VCaP (cell line): ENCODE measurements at regions not wholly inside any gene's neighbourhood (a gene's known extent, or its start where the extent isn't known, plus 50 kb on each side); places are given as distances from the start of the nearest gene placed in this dataset.
A peak's percentile ranks its signal among the peaks of the same experiment; 100 is the strongest.
"Not testable (repeated sequence)": the region's sequence is repeated elsewhere in the genome, so short reads cannot be mapped to it uniquely, and the experiment has no call there.

Experiments used
- H3K27ac ChIP-seq: fragments of 450-650 bp; 2 replicates; pipeline ENCODE4 v1.5.1; 2017
- TF ChIP-seq, protein P1 (sequence below): fragments of 450-650 bp; conservative IDR thresholded peaks from 2 replicates; pipeline ENCODE4 v1.5.1; 2017; ENCODE audit warnings: mild to moderate bottlenecking, moderate library complexity

DNA sequence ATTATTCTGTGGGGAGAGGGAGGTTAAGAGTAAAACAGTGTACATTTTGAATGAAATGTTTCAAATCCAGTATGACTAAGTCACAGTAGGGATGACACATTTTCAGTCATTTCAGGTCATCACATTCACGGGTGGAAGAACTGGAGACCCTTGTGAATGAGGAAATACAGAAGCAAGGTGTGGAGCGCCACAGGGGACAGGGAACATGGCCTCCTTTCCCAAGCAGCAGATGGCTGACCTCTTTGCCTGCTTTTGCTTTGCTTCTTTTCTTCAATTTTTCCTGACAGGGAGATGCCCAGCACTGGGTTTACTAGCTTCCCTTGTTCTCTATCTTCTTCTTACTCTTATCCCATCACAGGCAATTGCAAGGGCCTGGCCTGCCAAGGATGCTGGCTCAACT, 278.9 kb upstream of the DLGAP1 start:
- TF ChIP-seq, protein P1, sequence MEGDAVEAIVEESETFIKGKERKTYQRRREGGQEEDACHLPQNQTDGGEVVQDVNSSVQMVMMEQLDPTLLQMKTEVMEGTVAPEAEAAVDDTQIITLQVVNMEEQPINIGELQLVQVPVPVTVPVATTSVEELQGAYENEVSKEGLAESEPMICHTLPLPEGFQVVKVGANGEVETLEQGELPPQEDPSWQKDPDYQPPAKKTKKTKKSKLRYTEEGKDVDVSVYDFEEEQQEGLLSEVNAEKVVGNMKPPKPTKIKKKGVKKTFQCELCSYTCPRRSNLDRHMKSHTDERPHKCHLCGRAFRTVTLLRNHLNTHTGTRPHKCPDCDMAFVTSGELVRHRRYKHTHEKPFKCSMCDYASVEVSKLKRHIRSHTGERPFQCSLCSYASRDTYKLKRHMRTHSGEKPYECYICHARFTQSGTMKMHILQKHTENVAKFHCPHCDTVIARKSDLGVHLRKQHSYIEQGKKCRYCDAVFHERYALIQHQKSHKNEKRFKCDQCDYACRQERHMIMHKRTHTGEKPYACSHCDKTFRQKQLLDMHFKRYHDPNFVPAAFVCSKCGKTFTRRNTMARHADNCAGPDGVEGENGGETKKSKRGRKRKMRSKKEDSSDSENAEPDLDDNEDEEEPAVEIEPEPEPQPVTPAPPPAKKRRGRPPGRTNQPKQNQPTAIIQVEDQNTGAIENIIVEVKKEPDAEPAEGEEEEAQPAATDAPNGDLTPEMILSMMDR = no peak
- H3K27ac ChIP-seq = peak overlapping the region; percentile 29; the same call in 1 of the 2 replicates

DNA sequence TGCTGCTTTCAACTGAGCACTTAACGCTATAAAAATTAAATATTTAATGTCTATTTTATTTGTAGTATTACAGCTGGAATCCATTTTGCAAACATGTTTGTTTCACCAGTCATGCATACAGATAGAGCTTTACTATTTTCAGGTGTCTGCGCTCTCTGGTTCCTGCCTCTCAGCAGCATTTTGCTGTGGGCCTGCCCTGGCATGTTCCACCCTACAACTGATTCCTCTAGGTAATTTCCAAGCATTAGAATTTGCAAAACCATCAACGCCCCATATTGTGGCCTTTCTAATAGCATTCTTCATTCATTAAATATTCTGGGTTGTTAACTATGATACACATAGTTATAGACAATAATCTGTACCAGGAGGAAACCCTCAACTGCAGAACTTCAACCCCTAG, 266.4 kb upstream of the DLGAP1 start:
- TF ChIP-seq, protein P1 = no peak
- no peak overlapping the region for H3K27ac ChIP-seq

DNA sequence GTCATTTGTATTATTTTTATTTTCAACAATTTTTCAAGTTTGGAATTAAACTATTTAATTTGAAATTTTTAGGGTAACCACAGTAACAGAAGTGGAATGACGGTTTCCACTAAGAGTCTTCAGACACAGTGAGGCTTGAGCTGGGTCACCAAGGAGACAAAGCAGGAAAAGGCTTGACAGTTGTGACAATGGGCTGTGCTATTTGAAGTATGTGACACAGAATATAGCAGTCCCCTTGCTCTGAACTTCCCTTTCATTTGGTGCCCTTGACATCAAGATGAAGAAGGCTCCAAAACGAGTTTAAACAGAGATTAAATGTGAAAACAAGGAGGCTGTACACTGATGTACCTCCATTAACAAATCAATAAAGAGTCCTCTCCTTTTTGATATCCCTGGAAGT, 265.4 kb upstream of the DLGAP1 start:
- TF ChIP-seq, protein P1 = no peak

DNA sequence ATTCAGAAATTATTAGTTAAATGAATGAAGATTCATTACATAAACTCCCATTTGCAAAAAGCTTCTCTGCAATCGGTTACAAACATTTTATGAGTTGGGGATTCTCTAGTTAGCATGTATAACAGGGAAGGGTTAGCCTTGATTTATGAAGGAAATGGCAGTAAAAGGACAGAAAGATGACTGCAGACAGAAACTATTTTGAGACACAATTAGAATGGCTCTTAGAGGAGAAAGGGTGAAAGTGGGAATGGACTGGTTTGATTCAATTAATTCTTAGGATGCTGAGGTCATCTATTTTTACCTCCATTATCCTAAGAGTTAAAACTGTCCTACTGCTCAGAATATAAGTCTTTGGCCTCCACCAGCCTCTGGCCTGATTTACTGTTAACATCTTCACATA, 250.8 kb upstream of the DLGAP1 start:
- TF ChIP-seq, protein P1 = no peak
- no peak overlapping the region for H3K27ac ChIP-seq

More for the DNA sequence above, 265.4 kb upstream of the DLGAP1 start:
- no peak overlapping the region for H3K27ac ChIP-seq

DNA sequence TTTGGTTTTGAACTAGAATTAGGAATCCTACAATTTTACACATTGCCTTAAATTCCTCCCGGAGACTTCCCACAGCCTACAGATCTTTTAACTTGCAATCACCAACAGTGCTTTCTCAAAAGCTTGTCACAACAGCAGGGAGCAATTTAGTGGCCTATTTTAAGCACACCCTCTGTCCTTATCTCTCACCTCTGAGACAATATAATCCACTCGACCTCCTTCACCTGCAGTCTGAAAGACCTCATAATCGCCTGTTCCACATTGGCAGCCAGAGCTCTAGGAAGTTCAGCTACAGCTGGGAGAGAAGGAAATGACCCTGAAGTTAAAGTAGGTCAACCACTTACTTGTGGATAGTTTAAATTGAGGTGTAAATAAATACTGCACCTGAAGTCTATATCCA, 249.7 kb upstream of the DLGAP1 start:
- TF ChIP-seq, protein P1 = no peak

DNA sequence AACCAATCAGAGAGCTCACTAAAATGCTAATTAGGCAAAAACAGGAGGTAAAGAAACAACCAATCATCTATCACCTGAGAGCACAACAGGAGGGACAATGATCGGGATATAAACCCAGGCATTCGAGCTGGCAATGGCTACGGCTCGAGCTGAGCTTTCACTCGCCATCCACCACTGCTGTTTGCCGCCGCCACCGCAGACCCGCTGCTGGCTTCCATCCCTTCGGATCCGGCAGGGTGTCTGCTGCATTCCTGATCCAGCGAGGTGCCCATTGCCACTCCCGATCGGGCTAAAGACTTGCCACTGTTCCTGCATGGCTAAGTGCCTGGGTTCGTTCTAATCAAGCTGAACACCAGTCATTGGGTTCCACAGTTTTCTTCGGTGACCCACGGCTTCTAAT, 236.7 kb upstream of the DLGAP1 start:
- no peak overlapping the region for H3K27ac ChIP-seq
- TF ChIP-seq, protein P1 = no peak

More for the DNA sequence above, 249.7 kb upstream of the DLGAP1 start:
- no peak overlapping the region for H3K27ac ChIP-seq

DNA sequence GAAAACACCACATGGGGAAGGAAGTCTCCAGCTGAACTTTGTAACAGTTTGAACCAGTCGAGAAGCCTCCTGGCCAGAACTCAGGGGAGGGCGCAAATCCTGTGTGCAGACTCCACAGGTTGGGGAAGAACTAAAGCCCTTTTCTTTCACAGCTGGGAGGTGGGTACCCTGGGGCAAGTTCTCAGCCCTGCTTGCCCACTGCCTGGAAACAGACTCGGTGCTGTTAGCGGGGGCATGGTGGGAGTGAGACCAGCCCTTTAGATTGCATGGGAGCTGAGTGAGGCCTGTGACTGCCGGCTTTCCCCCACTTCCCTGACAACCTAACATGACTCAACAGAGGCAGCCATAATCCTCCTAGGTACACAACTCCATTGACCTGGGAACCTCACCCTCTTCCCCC, 223.6 kb upstream of the DLGAP1 start:
- not testable (repeated sequence) for H3K27ac ChIP-seq

DNA sequence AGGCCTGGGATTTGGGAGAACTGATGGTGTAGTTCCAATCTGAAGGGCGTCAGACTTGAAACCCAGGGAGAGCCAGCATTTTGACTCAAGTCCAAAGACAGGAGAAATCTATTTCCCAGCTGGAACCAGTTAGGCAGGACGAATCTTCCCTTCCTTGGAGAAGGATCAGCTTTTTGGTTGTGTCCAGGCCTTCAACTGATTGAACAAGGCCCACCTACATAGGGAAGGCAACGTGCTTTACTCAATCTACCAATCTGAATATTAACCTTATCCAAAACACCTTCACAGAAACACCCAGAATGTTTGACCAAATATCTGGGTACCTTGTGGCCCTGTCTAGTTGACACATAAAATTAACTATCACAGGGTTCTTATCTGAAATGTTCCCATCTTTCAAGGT, 221.9 kb upstream of the DLGAP1 start:
- H3K27ac ChIP-seq = no peak overlapping the region
- TF ChIP-seq, protein P1 = no peak
